DLD1 (cell line): ENCODE measurements at regions not wholly inside any gene's neighbourhood (a gene's known extent, or its start where the extent isn't known, plus 50 kb on each side); places are given as distances from the start of the nearest gene placed in this dataset.

ENCODE experiments used
- in situ Hi-C: cut with HindIII; loops from 2 replicates; pipeline ENCODE4 v1.10.0; 2017; ENCODE audit warnings: low sequenced_read_pairs

GRCh38 chr1:4397196-4397595 is 257.2 kb upstream of the AJAP1 start:
- in situ Hi-C loops, result no loop called here

GRCh38 chr1:4402032-4402431 is 252.4 kb upstream of the AJAP1 start:
- in situ Hi-C loops, result no loop called here

- in situ Hi-C loops, result no loop called here
These were observed 249.4 kb upstream of the AJAP1 start for GRCh38 chr1:4404854-4405590.

- in situ Hi-C loops, result no loop called here
These were observed 246.6 kb upstream of the AJAP1 start for GRCh38 chr1:4407851-4408250.

GRCh38 chr1:4408380-4408779 is 246.0 kb upstream of the AJAP1 start:
- in situ Hi-C loops, result no loop called here

GRCh38 chr1:4411862-4412261 is 242.5 kb upstream of the AJAP1 start:
- in situ Hi-C loops, result no loop called here

GRCh38 chr1:4415476-4415875 is 238.9 kb upstream of the AJAP1 start:
- in situ Hi-C loops, result no loop called here

GRCh38 chr1:4416189-4416588 is 238.2 kb upstream of the AJAP1 start:
- in situ Hi-C loops, result no loop called here

GRCh38 chr1:4418021-4418420 is 236.4 kb upstream of the AJAP1 start:
- in situ Hi-C loops, result no loop called here

GRCh38 chr1:4421986-4422385 is 232.4 kb upstream of the AJAP1 start:
- in situ Hi-C loops, result no loop called here

- in situ Hi-C loops, result no loop called here
These were observed 231.7 kb upstream of the AJAP1 start for GRCh38 chr1:4422504-4423289.

- in situ Hi-C loops, result no loop called here
These were observed 230.2 kb upstream of the AJAP1 start for GRCh38 chr1:4424254-4424653.

GRCh38 chr1:4424766-4425165 is 229.6 kb upstream of the AJAP1 start:
- in situ Hi-C loops, result loop anchor here (5.0 kb wide), 1 partner anchor 312 kb away; no protein-coding TSS in a partner anchor

- in situ Hi-C loops, result loop anchor here (5.0 kb wide), 1 partner anchor 314 kb away; no protein-coding TSS in a partner anchor
These were observed 228.5 kb upstream of the AJAP1 start for GRCh38 chr1:4425892-4426291.

- in situ Hi-C loops, result loop anchor here (5.0 kb wide), 1 partner anchor 316 kb away; no protein-coding TSS in a partner anchor
These were observed 225.7 kb upstream of the AJAP1 start for GRCh38 chr1:4428711-4429110.

GRCh38 chr1:4430406-4431365 is 223.7 kb upstream of the AJAP1 start:
- in situ Hi-C loops, result no loop called here

GRCh38 chr1:4431491-4431890 is 222.9 kb upstream of the AJAP1 start:
- in situ Hi-C loops, result no loop called here

GRCh38 chr1:4433075-4433474 is 221.3 kb upstream of the AJAP1 start:
- in situ Hi-C loops, result no loop called here

- in situ Hi-C loops, result no loop called here
These were observed 210.3 kb upstream of the AJAP1 start for GRCh38 chr1:4444086-4444485.

- in situ Hi-C loops, result no loop called here
These were observed 206.5 kb upstream of the AJAP1 start for GRCh38 chr1:4447778-4448420.
